GM18873 (cell line): ENCODE measurements at regions not wholly inside any gene's neighbourhood (a gene's known extent, or its start where the extent isn't known, plus 50 kb on each side); places are given as distances from the start of the nearest gene placed in this dataset.
"Not testable (repeated sequence)": the region's sequence is repeated elsewhere in the genome, so short reads cannot be mapped to it uniquely, and the experiment has no call there.

ENCODE experiments used
- ATAC-seq: cut with Tn5 transposase; IDR thresholded peaks from one replicate; pipeline ENCODE4 v1.9.1; 2021; ENCODE audit warnings: mild to moderate bottlenecking, moderate library complexity, moderate number of reproducible peaks; ENCODE audit not compliant: unreplicated experiment, low FRiP score

- ATAC-seq, result no peak
Measured at GRCh38 chr2:57210855-57211254, 835.8 kb upstream of the VRK2 start.

GRCh38 chr2:57217013-57217412 lies 829.6 kb upstream of the VRK2 start:
- ATAC-seq, result no peak

- no peak for ATAC-seq
Measured at GRCh38 chr2:57218206-57218605, 828.4 kb upstream of the VRK2 start.

- not testable (repeated sequence) for ATAC-seq
Measured at GRCh38 chr2:57229706-57230105, 816.9 kb upstream of the VRK2 start.

- not testable (repeated sequence) for ATAC-seq
Measured at GRCh38 chr2:57232341-57232740, 814.3 kb upstream of the VRK2 start.

DNA sequence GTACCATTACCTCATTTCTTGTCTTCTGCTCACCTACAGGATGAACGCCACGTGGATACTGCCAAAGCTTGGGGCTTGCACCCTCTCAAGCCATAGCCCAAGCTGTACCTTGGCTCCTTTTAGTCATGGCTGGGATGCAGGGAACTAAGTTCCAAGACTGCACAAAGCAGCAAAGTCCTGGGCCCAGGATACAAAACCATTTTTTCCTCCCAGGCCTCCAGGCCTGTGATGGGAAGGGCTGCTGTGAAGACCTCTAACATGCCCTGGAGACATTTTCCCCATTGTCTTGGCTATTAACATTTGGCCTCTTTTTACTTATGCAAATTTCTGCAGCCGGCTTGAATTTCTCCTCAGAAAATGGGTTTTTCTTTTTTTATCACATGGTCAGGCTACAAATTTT lies 795.1 kb upstream of the VRK2 start:
- ATAC-seq, result not testable (repeated sequence)

GRCh38 chr2:57276408-57276807 lies 770.2 kb upstream of the VRK2 start:
- not testable (repeated sequence) for ATAC-seq

DNA sequence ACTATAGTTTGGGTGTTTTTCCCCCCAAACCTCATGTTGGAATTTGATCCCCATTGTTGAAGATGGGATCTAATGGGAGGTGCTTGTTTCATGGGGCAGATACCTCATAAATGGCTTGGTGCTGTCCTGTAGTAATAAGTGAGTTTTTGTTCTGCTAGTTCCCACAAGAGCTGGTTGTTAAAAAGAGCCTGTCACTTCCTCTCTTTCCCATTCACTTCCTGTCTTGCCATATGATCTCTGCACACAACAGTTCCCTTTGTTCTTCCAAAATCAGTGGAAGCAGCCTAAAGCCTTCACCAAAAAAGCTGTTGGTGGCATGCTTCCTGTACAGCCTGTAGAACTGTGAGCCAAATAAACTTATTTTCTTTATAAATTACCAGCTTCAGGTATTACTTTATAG lies 768.2 kb upstream of the VRK2 start:
- no peak for ATAC-seq

DNA sequence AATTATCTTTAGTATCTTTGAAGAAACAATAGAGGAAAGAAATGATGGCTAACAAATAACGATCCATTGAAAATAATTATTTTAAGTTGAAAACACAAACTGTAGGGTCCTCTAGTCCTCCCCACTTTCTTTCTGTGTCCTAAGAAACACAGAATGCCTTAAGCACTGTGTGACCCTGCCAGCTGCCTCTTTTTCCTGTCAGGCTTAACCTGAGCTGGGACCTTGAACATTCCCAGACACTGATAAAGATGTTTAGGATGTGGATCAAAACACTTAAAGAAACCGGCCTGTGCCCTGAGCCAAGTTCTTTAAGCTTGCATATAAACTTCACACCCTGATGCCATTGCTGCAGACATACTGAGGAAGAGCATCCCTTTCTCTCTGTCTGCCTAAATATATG lies 755.4 kb upstream of the VRK2 start:
- ATAC-seq, result no peak

GRCh38 chr2:57296795-57297517 lies 749.6 kb upstream of the VRK2 start:
- no peak for ATAC-seq

GRCh38 chr2:57313678-57314077 lies 732.9 kb upstream of the VRK2 start:
- no peak for ATAC-seq

DNA sequence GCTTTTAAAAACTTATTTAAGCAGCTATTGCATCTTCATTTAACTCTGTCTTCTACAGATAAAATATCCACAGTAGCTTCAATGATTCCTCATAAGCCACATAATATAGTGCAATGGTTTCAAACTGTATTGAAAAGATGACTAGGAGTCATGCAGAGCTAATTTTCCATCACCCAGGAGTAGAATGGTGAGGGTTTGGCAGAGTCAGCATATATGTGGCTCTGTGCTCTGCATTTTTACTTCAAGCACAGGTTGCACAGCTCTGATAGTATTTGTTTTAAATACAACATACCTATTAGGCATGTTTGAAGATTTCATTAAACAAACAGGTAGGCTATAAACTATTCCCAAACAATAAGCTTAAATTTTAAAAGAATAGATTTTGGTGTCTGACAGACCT lies 731.9 kb upstream of the VRK2 start:
- ATAC-seq, result no peak

DNA sequence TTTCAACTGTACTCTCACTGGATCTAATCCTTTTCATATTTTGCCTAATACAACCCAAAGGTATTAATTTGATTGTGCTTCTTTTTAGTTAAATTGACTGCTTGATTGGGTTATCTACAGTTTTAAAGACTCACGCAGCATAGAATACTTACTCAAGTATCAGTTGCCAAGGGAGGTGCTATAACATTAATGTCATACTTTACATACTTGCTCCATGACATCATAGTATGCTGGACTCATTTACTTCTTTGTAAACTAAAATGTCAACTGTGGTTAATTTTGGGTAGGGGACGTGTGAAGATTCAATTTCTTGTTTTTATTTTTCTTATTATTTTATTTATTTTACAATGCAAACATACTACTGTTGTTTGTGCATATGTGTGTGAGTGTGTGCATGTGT lies 716.2 kb upstream of the VRK2 start:
- ATAC-seq, result no peak

GRCh38 chr2:57333221-57333620 lies 713.4 kb upstream of the VRK2 start:
- no peak for ATAC-seq

- no peak for ATAC-seq
Measured at GRCh38 chr2:57343391-57344006, 703.1 kb upstream of the VRK2 start.

- ATAC-seq, result no peak
Measured at GRCh38 chr2:57368190-57368589, 678.4 kb upstream of the VRK2 start.

GRCh38 chr2:57370882-57371585 lies 675.6 kb upstream of the VRK2 start:
- ATAC-seq, result no peak

DNA sequence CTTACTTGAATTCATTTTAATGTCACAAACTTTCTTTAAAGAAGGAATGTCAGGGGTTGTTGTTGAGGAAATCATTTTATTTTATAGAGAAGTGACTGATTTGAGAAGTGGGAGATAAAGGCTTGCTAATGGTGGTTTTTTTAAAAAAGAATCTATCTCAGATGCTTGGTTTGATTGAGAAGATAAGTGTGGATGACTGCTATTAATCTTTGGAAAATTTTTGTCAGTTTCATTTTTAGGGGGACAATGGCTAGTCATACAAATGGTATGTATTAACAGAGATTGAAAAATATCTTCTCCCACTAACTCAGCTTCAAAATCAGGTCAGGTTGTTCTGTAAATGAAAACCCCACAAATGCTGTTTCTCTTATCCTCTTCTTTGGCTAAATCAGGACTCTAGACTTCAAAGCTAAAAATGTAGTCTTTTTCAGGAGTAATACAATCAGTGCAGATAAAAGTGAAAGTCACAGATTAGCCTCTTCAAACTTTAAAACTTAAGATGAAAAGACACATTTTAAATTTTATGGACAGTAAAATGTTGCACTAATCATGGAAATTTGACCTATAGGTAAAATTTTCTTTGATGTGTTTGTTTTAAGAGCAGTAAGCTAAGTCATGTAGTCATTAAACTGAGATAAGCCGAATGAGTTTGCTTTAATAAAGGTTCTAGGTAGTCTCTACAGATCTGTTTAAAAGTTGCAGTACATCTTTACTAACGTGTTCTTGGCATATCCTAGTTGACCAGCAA lies 674.2 kb upstream of the VRK2 start:
- ATAC-seq, result no peak

DNA sequence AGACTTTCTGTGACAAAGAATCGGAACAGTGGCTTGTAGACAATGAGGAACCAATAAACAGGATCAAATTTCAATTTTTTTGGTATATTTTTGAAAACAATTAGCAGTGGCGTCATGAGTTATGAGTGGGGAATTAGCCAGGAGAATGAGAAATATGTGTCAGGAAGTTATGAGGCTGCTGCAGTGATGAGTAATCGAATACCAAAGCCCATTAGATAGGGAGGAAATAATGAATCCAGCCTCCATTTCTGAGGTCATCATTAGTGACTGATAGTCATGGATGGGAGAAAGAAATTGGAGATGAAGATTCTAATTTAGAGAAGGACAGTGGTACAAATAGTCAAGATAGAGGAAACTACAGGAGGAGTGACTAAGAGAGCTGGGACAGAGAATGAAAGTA lies 673.1 kb upstream of the VRK2 start:
- no peak for ATAC-seq

- no peak for ATAC-seq
Measured at GRCh38 chr2:57376985-57377384, 669.6 kb upstream of the VRK2 start.

DNA sequence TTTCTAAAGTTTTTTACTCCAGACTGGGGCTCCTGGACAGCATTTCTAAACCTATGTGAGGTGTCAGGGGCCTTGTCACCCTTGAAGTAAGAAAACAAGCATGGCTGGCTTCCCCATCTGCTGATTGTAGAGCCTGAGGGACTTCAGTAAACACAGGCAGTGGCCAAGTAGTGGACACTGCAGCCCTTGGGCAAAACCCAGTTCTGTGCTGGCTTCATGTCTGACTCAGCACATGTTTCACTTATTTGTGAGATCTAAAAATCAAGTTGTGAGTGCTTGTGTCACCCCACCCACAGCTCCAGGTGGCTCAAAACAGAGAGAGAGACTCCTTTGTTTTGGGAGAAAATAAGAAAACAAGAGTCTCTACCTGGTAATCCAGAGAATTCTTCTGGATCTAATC lies 660.3 kb upstream of the VRK2 start:
- no peak for ATAC-seq
